GM12878 (cell line): ENCODE measurements at regions not wholly inside any gene's neighbourhood (a gene's known extent, or its start where the extent isn't known, plus 50 kb on each side); places are given as distances from the start of the nearest gene placed in this dataset.

ENCODE experiments used
- BCL11A ChIP-seq: IDR thresholded peaks from 2 replicates; pipeline ENCODE4 v1.6.1; 2011; ENCODE audit warnings: low read depth, low read length
- CBX5 ChIP-seq: sonication (generic); IDR thresholded peaks from 2 replicates; pipeline ENCODE4 v1.6.1; 2016; ENCODE audit warnings: low read depth, moderate library complexity, mild to moderate bottlenecking, inconsistent platforms
- CHD2 ChIP-seq: IDR thresholded peaks from 2 replicates; pipeline ENCODE4 v1.6.1; 2011; ENCODE audit warnings: low read depth, low read length, improper control_type of control experiment, borderline replicate concordance
- FOXM1 ChIP-seq: IDR thresholded peaks from 2 replicates; pipeline ENCODE4 v1.6.1; 2012; ENCODE audit warnings: low read depth, mild to moderate bottlenecking, inconsistent platforms, low read length, moderate library complexity
- NR2F1 ChIP-seq: fragments of 450-650 bp; conservative IDR thresholded peaks from 2 replicates; pipeline ENCODE4 v1.6.1; 2017; ENCODE audit warnings: mild to moderate bottlenecking
- REST ChIP-seq: IDR thresholded peaks from 2 replicates; pipeline ENCODE4 v1.6.1; 2012; ENCODE audit warnings: mild to moderate bottlenecking, low read depth, low read length
- RFX5 ChIP-seq: IDR thresholded peaks from 2 replicates; pipeline ENCODE4 v1.6.1; 2011; ENCODE audit warnings: low read depth, low read length, improper control_type of control experiment
- SIN3A ChIP-seq: IDR thresholded peaks from 2 replicates; pipeline ENCODE4 v1.6.1; 2012; ENCODE audit warnings: low read depth, low read length, improper control_type of control experiment
- YBX1 ChIP-seq: fragments of 450-650 bp; IDR thresholded peaks from 2 replicates; pipeline ENCODE4 v1.6.1; 2016; ENCODE audit warnings: antibody characterized with exemption
- ZBTB40 ChIP-seq: fragments of 450-650 bp; IDR thresholded peaks from 2 replicates; pipeline ENCODE4 v1.6.1; 2016; ENCODE audit warnings: mild to moderate bottlenecking, moderate library complexity, borderline replicate concordance
- ZSCAN29 ChIP-seq: fragments of 450-650 bp; IDR thresholded peaks from 2 replicates; pipeline ENCODE4 v1.6.1; 2017; ENCODE audit warnings: mild to moderate bottlenecking, moderate library complexity

DNA sequence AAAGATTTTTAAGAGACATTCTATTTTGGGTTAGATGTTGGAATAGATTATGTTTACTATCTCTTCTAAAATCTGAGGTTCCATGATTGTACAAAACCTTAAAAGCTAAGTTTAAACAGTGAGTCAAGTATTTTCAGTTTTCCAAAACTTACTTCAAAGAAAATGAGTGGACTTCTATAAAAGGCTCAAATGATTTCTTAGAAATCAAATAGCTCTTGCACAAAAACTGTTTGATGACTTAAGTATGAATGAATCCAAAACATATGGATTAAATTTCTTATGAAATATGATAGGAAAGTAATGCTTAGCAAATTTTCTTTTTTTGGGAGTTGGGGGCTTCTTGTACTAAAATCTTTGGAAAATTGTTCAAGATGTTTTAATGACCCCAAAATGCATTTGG is 837.3 kb upstream of the SLC35B3 start (continued):
- TF ChIP-seq ZBTB40 (no peak), SIN3A (no peak), CBX5 (no peak), REST (no peak), ZSCAN29 (no peak), CHD2 (no peak), BCL11A (no peak), NR2F1 (no peak), FOXM1 (no peak), RFX5 (no peak), YBX1 (no peak)
